ENCODE measurements at regions not wholly inside any gene's neighbourhood (a gene's known extent, or its start where the extent isn't known, plus 50 kb on each side); places are given as distances from the start of the nearest gene placed in this dataset.

DNA sequence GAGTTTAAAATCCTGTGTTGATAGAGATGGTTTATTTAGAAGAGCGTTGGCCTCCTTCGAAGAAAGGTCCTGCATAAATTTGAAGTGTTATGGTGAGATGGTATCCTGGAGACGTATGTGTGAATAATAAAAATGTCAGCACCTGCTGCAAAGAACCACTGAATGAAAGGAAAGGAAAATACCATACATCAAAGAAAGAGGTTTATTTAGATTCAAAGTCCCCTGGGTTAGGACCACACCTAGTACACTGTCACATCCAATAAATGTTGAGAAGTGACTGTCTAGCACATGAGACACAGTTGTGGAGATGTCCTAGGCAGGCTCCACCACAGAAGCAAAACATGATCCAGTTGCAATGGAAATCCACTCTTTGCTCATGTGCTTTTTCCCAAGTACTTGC is 214.7 kb downstream of the PAX1 start:
- no peak for TF ChIP-seq CTCF (conservative IDR thresholded peaks at IDR 0.05; ENCODE audit: low read length)
- H3K4me3 ChIP-seq (ENCODE audit: low read length) = no peak overlapping the region
- DNase-seq (ENCODE audit: low read depth) = no peak

GRCh38 chr20:21918398-21918797 is 212.9 kb downstream of the PAX1 start:
- TF ChIP-seq CTCF (conservative IDR thresholded peaks at IDR 0.05; ENCODE audit: low read length) = no peak
- no peak overlapping the region for H3K4me3 ChIP-seq (ENCODE audit: low read length)
- no peak for DNase-seq (ENCODE audit: low read depth)

GRCh38 chr20:21902391-21902790 is 196.9 kb downstream of the PAX1 start:
- no peak for DNase-seq (ENCODE audit: low read depth)
- H3K4me3 ChIP-seq (ENCODE audit: low read length) = no peak overlapping the region
- no peak for TF ChIP-seq CTCF (conservative IDR thresholded peaks at IDR 0.05; ENCODE audit: low read length)

GRCh38 chr20:21901470-21902275 is 196.2 kb downstream of the PAX1 start:
- TF ChIP-seq CTCF (conservative IDR thresholded peaks at IDR 0.05; ENCODE audit: low read length) = no peak
- peak; percentile 9 for DNase-seq (ENCODE audit: low read depth)
- H3K4me3 ChIP-seq (ENCODE audit: low read length) = no peak overlapping the region

DNA sequence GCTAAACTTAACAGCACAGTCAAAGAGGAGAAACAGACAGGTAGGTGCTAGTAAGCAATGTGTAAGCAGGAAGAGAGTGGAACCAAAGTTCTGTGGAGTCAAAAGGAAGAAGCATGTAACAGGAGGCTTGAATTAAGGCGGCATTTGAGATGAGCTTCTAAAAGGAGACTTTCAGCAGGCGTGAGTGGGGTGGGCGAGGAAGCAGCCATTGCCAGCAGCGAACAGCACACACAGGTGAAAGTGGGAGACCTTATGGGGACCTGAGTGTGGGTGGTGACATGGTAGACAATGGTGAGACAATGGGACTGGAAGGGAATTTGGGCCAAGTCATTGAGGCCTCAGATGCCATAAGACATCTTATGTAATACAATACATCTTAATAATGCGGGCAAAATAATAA is 195.0 kb downstream of the PAX1 start:
- DNase-seq (ENCODE audit: low read depth) = no peak
- H3K4me3 ChIP-seq (ENCODE audit: low read length) = no peak overlapping the region
- no peak for TF ChIP-seq CTCF (conservative IDR thresholded peaks at IDR 0.05; ENCODE audit: low read length)

DNA sequence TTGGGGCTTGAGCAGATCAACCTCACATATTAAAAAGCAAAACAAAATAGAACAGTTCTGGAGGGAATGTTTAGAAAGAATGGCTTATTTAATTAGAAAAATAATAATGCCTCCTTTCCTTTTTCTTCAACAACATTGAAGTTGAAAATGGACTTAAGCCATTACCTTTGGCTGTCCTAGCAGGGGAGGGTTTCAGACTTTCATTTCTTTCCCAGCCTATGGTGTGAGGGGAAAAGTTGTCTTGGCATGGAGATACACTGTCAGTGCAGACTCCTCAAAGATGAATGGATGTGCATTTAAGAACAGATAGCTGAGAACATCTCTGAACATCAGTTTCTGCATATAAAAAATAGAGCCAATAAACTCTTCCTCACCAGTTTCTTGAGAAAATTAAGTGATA is 169.5 kb downstream of the PAX1 start:
- no peak for TF ChIP-seq CTCF (conservative IDR thresholded peaks at IDR 0.05; ENCODE audit: low read length)
- no peak overlapping the region for H3K4me3 ChIP-seq (ENCODE audit: low read length)

DNA sequence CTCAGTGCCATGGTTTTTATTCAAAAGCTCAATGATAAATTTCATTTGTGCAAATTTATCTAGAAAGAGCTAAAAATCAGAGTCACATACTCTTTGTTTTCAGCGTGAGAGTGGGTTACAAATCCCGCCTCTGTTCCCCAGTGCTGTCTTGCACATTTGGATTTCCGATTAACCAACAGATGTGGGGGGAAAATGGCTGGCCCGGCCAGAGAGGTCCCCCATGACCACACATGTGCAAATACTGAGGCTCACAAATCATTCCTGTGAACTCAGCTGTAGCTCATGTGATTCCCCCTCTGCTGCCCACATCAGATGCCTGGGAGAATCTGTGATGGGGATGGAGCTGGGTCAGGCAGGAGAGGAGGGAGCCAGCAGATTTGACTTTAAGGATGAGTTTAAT is 168.7 kb downstream of the PAX1 start:
- DNase-seq (ENCODE audit: low read depth) = no peak
- no peak overlapping the region for H3K4me3 ChIP-seq (ENCODE audit: low read length)
- TF ChIP-seq CTCF (conservative IDR thresholded peaks at IDR 0.05; ENCODE audit: low read length) = no peak

More for the DNA sequence above, 169.5 kb downstream of the PAX1 start:
- DNase-seq (ENCODE audit: low read depth) = no peak
